ENCODE measurements at regions not wholly inside any gene's neighbourhood (a gene's known extent, or its start where the extent isn't known, plus 50 kb on each side); places are given as distances from the start of the nearest gene placed in this dataset.

GRCh38 chr5:159832073-159832472, 84.2 kb upstream of the ADRA1B start:
- Mint-ChIP-seq H3K27ac (no peak overlapping the region), H3K4me3 (no peak overlapping the region)
- H3K36me3 ChIP-seq (ENCODE audit: control insufficient read depth, insufficient read depth, low read length) = no peaks in the 10 kb centered on the region

GRCh38 chr5:159833088-159833487, 83.2 kb upstream of the ADRA1B start:
- ATAC-seq (ENCODE audit: low read depth in 2 of 2) = no peak
- peaks cover 6% of the 10 kb centered on the region for H3K27me3 ChIP-seq (ENCODE audit: control insufficient read depth, insufficient read depth, low read length)
- H3K4me3 ChIP-seq (ENCODE audit: low read depth, low read length) = no peak overlapping the region
- no peaks in the 10 kb centered on the region for H3K9me3 ChIP-seq (ENCODE audit: control insufficient read depth in 2 of 2, low read length in 2 of 2)
- Mint-ChIP-seq H3K27me3 (no peaks in the 10 kb centered on the region), H3K4me1 (no peaks in the 10 kb centered on the region), H3K27ac (no peak overlapping the region), H3K36me3 (no peaks in the 10 kb centered on the region), H3K9me3 (peaks cover 0 to 7% (median 1%) of the 10 kb centered on the region in 7 donors), H3K4me3 (no peak overlapping the region)
- no peaks in the 10 kb centered on the region for H3K36me3 ChIP-seq (ENCODE audit: control insufficient read depth, insufficient read depth, low read length)
- no peak overlapping the region for H3K27ac ChIP-seq (ENCODE audit: insufficient read depth, low read length, poor library complexity, severe bottlenecking)
- no peak for DNase-seq
- no peaks in the 10 kb centered on the region for H3K4me1 ChIP-seq (ENCODE audit: control insufficient read depth, insufficient read depth, low read length, poor library complexity, severe bottlenecking)

More at GRCh38 chr5:159832073-159832472, 84.2 kb upstream of the ADRA1B start:
- Histone ChIP-seq H3K9me3 (ENCODE audit: control insufficient read depth in 2 of 2, low read length in 2 of 2) (no peaks in the 10 kb centered on the region), H3K27me3 (ENCODE audit: control insufficient read depth, insufficient read depth, low read length) (peaks cover 4% of the 10 kb centered on the region), H3K27ac (ENCODE audit: insufficient read depth, low read length, poor library complexity, severe bottlenecking) (no peak overlapping the region), H3K4me1 (ENCODE audit: control insufficient read depth, insufficient read depth, low read length, poor library complexity, severe bottlenecking) (no peaks in the 10 kb centered on the region), H3K4me3 (ENCODE audit: low read depth, low read length) (no peak overlapping the region)
- Mint-ChIP-seq H3K36me3 (no peaks in the 10 kb centered on the region), H3K9me3 (peaks cover 0 to 7% (median 1%) of the 10 kb centered on the region in 7 donors), H3K27me3 (no peaks in the 10 kb centered on the region), H3K4me1 (no peaks in the 10 kb centered on the region)
- ATAC-seq (ENCODE audit: low read depth in 2 of 2) = no peak
- DNase-seq = no peak

DNA sequence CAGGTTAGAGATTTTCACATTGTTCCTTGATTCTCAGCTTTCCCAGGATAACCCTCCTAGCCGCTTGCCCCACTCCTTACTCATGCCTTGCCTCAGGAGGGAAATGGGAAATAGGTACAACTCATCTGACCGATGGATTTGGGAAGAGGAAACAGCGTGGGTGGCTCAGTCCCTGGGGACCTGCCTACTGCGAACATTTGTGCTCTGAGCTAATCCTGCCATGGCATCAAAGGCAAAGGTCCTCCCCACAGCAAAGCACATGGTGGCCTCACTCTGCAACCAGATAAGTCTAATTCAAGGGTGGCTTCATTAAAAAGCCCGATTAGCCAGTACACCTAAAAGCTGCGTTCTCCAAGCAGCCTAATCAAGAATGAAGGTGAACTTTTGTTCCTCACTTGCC, 82.4 kb upstream of the ADRA1B start:
- Mint-ChIP-seq H3K9me3 (peaks cover 0 to 7% (median 1%) of the 10 kb centered on the region in 7 donors), H3K4me1 (no peaks in the 10 kb centered on the region), H3K4me3 (no peak overlapping the region), H3K36me3 (no peaks in the 10 kb centered on the region), H3K27me3 (no peaks in the 10 kb centered on the region), H3K27ac (no peak overlapping the region)
- Histone ChIP-seq H3K36me3 (ENCODE audit: control insufficient read depth, insufficient read depth, low read length) (no peaks in the 10 kb centered on the region), H3K27me3 (ENCODE audit: control insufficient read depth, insufficient read depth, low read length) (peaks cover 6% of the 10 kb centered on the region), H3K27ac (ENCODE audit: insufficient read depth, low read length, poor library complexity, severe bottlenecking) (no peak overlapping the region), H3K4me3 (ENCODE audit: low read depth, low read length) (no peak overlapping the region), H3K4me1 (ENCODE audit: control insufficient read depth, insufficient read depth, low read length, poor library complexity, severe bottlenecking) (no peaks in the 10 kb centered on the region), H3K9me3 (ENCODE audit: control insufficient read depth in 2 of 2, low read length in 2 of 2) (no peaks in the 10 kb centered on the region)
- no peak for ATAC-seq (ENCODE audit: low read depth in 2 of 2)
- no peak for DNase-seq

GRCh38 chr5:159835548-159835947, 80.7 kb upstream of the ADRA1B start:
- H3K36me3 Mint-ChIP-seq = no peaks in the 10 kb centered on the region
- no peaks in the 10 kb centered on the region for H3K4me1 Mint-ChIP-seq
- no peaks in the 10 kb centered on the region for H3K4me1 ChIP-seq (ENCODE audit: control insufficient read depth, insufficient read depth, low read length, poor library complexity, severe bottlenecking)
- H3K27ac ChIP-seq (ENCODE audit: insufficient read depth, low read length, poor library complexity, severe bottlenecking) = no peak overlapping the region
- H3K9me3 Mint-ChIP-seq = peaks cover 0 to 7% (median 3%) of the 10 kb centered on the region in 7 donors
- no peaks in the 10 kb centered on the region for H3K36me3 ChIP-seq (ENCODE audit: control insufficient read depth, insufficient read depth, low read length)
- H3K4me3 ChIP-seq (ENCODE audit: low read depth, low read length) = no peak overlapping the region
- ATAC-seq (ENCODE audit: low read depth in 2 of 2) = no peak
- H3K27me3 Mint-ChIP-seq = no peaks in the 10 kb centered on the region
- no peak for DNase-seq
- H3K9me3 ChIP-seq (ENCODE audit: control insufficient read depth in 2 of 2, low read length in 2 of 2) = no peaks in the 10 kb centered on the region
- H3K27me3 ChIP-seq (ENCODE audit: control insufficient read depth, insufficient read depth, low read length) = peaks cover 6% of the 10 kb centered on the region
- no peak overlapping the region for H3K4me3 Mint-ChIP-seq
- no peak overlapping the region for H3K27ac Mint-ChIP-seq

DNA sequence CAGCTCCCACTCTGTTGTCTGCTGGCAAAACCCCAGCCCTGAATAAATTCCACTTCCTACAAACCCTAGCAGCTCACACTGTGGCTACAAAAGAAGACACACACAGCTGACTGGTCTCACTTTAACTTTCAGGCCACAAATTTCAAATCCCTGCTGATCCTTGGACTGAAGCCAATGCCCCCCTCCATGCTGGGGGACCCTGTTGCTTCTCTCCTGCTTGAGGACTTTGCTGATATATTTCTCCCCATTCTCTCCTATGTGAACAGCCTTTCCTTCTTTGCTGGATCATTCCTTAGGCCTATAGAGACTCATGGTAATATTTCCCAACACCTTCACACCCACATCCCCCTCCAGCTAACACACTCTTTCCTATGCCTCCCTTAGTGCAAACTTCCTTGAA, 79.6 kb upstream of the ADRA1B start:
- Mint-ChIP-seq H3K36me3 (no peaks in the 10 kb centered on the region), H3K27ac (no peak overlapping the region), H3K9me3 (peaks cover 0 to 7% (median 3%) of the 10 kb centered on the region in 7 donors), H3K4me1 (no peaks in the 10 kb centered on the region), H3K27me3 (no peaks in the 10 kb centered on the region), H3K4me3 (no peak overlapping the region)
- DNase-seq (no peak), ATAC-seq (ENCODE audit: low read depth in 2 of 2) (no peak)
- no peaks in the 10 kb centered on the region for H3K4me1 ChIP-seq (ENCODE audit: control insufficient read depth, insufficient read depth, low read length, poor library complexity, severe bottlenecking)
- no peak overlapping the region for H3K27ac ChIP-seq (ENCODE audit: insufficient read depth, low read length, poor library complexity, severe bottlenecking)
- peaks cover 2% of the 10 kb centered on the region for H3K27me3 ChIP-seq (ENCODE audit: control insufficient read depth, insufficient read depth, low read length)
- H3K9me3 ChIP-seq (ENCODE audit: control insufficient read depth in 2 of 2, low read length in 2 of 2) = no peaks in the 10 kb centered on the region
- H3K36me3 ChIP-seq (ENCODE audit: control insufficient read depth, insufficient read depth, low read length) = no peaks in the 10 kb centered on the region
- no peak overlapping the region for H3K4me3 ChIP-seq (ENCODE audit: low read depth, low read length)

GRCh38 chr5:159837860-159838259, 78.4 kb upstream of the ADRA1B start:
- H3K4me1 ChIP-seq (ENCODE audit: control insufficient read depth, insufficient read depth, low read length, poor library complexity, severe bottlenecking) = no peaks in the 10 kb centered on the region
- Mint-ChIP-seq H3K27me3 (no peaks in the 10 kb centered on the region), H3K27ac (no peak overlapping the region), H3K9me3 (peaks cover 0 to 7% (median 2%) of the 10 kb centered on the region in 7 donors), H3K4me3 (no peak overlapping the region), H3K4me1 (no peaks in the 10 kb centered on the region), H3K36me3 (no peaks in the 10 kb centered on the region)
- DNase-seq (no peak), ATAC-seq (ENCODE audit: low read depth in 2 of 2) (no peak)
- H3K27ac ChIP-seq (ENCODE audit: insufficient read depth, low read length, poor library complexity, severe bottlenecking) = no peak overlapping the region
- no peaks in the 10 kb centered on the region for H3K9me3 ChIP-seq (ENCODE audit: control insufficient read depth in 2 of 2, low read length in 2 of 2)
- H3K4me3 ChIP-seq (ENCODE audit: low read depth, low read length) = no peak overlapping the region
- peaks cover 2% of the 10 kb centered on the region for H3K27me3 ChIP-seq (ENCODE audit: control insufficient read depth, insufficient read depth, low read length)
- H3K36me3 ChIP-seq (ENCODE audit: control insufficient read depth, insufficient read depth, low read length) = no peaks in the 10 kb centered on the region

- ATAC-seq (ENCODE audit: low read depth in 2 of 2) = no peak
- no peak for DNase-seq
- peaks cover 2% of the 10 kb centered on the region for H3K27me3 ChIP-seq (ENCODE audit: control insufficient read depth, insufficient read depth, low read length)
- Mint-ChIP-seq H3K27ac (no peak overlapping the region), H3K9me3 (peaks cover 0 to 7% (median 2%) of the 10 kb centered on the region in 7 donors), H3K27me3 (peaks cover under 1% of the 10 kb centered on the region), H3K4me3 (no peak overlapping the region), H3K36me3 (no peaks in the 10 kb centered on the region), H3K4me1 (no peaks in the 10 kb centered on the region)
- H3K4me1 ChIP-seq (ENCODE audit: control insufficient read depth, insufficient read depth, low read length, poor library complexity, severe bottlenecking) = no peaks in the 10 kb centered on the region
- H3K27ac ChIP-seq (ENCODE audit: insufficient read depth, low read length, poor library complexity, severe bottlenecking) = no peak overlapping the region
- no peak overlapping the region for H3K4me3 ChIP-seq (ENCODE audit: low read depth, low read length)
- H3K36me3 ChIP-seq (ENCODE audit: control insufficient read depth, insufficient read depth, low read length) = no peaks in the 10 kb centered on the region
- H3K9me3 ChIP-seq (ENCODE audit: control insufficient read depth in 2 of 2, low read length in 2 of 2) = no peaks in the 10 kb centered on the region
These were observed 77.6 kb upstream of the ADRA1B start for GRCh38 chr5:159838551-159839222.

Measured in CD4-positive, CD25-positive, alpha-beta regulatory T cell (primary cell).